Osteoblast (primary cell): ENCODE measurements at regions not wholly inside any gene's neighbourhood (a gene's known extent, or its start where the extent isn't known, plus 50 kb on each side); places are given as distances from the start of the nearest gene placed in this dataset.

Experiments
- DNase-seq: peaks from one replicate; pipeline ENCODE4 v3.0.0; 2011; ENCODE audit warnings: low spot score, mixed read lengths; ENCODE audit not compliant: insufficient read length; ENCODE audit errors: missing footprints
- H2AFZ ChIP-seq: 2 replicates; pipeline ENCODE4 v1.6.0; 2011; ENCODE audit warnings: mild to moderate bottlenecking, low read length
- H3K27ac ChIP-seq: 2 replicates; pipeline ENCODE4 v1.5.1; 2011; ENCODE audit warnings: mild to moderate bottlenecking, low read depth, low read length, moderate library complexity
- H3K27me3 ChIP-seq: 2 replicates; pipeline ENCODE4 v1.6.0; 2012; ENCODE audit warnings: mild to moderate bottlenecking, control low read depth, inconsistent platforms, low read length, moderate library complexity; ENCODE audit not compliant: insufficient read depth
- H3K36me3 ChIP-seq: 2 replicates; pipeline ENCODE4 v1.5.1; 2011; ENCODE audit warnings: mild to moderate bottlenecking, low read length, control low read depth, moderate library complexity; ENCODE audit not compliant: insufficient read depth
- H3K4me1 ChIP-seq: 2 replicates; pipeline ENCODE4 v1.5.1; 2011; ENCODE audit warnings: mild to moderate bottlenecking, low read length, control low read depth, moderate library complexity; ENCODE audit not compliant: insufficient read depth
- H3K4me2 ChIP-seq: 2 replicates; pipeline ENCODE4 v1.6.0; 2011; ENCODE audit warnings: mild to moderate bottlenecking, low read length; ENCODE audit not compliant: insufficient read depth
- H3K4me3 ChIP-seq: fragments of 200-600 bp; sonication (generic); 3 replicates; pipeline ENCODE4 v1.5.1; 2012; ENCODE audit warnings: mild to moderate bottlenecking, low read length, inconsistent platforms; ENCODE audit not compliant: insufficient read depth
- H3K79me2 ChIP-seq: 2 replicates; pipeline ENCODE4 v1.6.0; 2012; ENCODE audit warnings: mild to moderate bottlenecking, low read length, control low read depth, inconsistent platforms; ENCODE audit not compliant: insufficient read depth
- H3K9me3 ChIP-seq: 2 replicates; pipeline ENCODE4 v1.5.1; 2011; ENCODE audit warnings: low read depth, low read length, control low read depth
- H4K20me1 ChIP-seq: 2 replicates; pipeline ENCODE4 v1.6.0; 2012; ENCODE audit warnings: mild to moderate bottlenecking, low read length, control low read depth; ENCODE audit not compliant: insufficient read depth
- TF ChIP-seq, protein P1 (sequence below): IDR thresholded peaks from 2 replicates; pipeline ENCODE4 v1.5.1; 2011; ENCODE audit warnings: mild to moderate bottlenecking, low read depth, low read length, moderate library complexity; ENCODE audit errors: extremely low read depth

DNA sequence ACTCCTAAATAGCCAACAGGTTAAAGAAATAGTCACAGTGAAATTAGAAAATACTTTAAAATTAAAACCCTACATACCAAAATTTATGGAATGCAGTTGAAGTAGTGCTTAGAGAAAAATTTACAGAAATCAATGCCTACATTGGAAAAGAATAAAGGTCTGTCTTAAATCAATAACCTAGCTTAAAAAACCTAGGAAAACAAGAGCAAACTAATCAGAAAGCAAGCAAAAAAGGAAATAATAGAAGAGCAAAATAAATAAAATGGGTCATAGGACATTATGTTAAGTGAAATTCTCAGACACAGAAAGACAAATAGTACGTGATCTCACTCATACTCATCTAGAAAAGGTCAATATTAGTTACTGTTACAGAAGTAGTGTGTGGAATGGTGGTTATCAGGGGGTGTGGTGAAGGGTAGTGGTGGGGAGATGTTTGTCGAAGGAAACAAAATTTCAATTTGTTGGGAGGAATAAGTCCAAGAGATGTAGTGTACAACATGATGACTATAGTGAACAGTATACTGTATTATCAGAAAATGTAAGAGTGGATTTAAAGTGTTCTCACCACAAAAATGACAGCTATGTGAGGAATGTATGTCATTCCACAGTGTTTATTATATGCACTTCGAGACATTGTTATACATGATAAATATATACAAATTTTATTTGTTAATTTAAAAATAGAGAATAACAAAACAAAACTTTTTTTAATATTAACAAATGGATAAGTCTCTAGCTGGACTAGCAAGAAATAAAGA, 423.6 kb downstream of the CDH26 start:
- TF ChIP-seq, protein P1, sequence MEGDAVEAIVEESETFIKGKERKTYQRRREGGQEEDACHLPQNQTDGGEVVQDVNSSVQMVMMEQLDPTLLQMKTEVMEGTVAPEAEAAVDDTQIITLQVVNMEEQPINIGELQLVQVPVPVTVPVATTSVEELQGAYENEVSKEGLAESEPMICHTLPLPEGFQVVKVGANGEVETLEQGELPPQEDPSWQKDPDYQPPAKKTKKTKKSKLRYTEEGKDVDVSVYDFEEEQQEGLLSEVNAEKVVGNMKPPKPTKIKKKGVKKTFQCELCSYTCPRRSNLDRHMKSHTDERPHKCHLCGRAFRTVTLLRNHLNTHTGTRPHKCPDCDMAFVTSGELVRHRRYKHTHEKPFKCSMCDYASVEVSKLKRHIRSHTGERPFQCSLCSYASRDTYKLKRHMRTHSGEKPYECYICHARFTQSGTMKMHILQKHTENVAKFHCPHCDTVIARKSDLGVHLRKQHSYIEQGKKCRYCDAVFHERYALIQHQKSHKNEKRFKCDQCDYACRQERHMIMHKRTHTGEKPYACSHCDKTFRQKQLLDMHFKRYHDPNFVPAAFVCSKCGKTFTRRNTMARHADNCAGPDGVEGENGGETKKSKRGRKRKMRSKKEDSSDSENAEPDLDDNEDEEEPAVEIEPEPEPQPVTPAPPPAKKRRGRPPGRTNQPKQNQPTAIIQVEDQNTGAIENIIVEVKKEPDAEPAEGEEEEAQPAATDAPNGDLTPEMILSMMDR, result no peak
- H3K4me3 ChIP-seq, result no peak overlapping the region
- H3K79me2 ChIP-seq, result no peaks in the 10 kb centered on the region
- H3K27ac ChIP-seq, result no peak overlapping the region
- H2AFZ ChIP-seq, result no peak overlapping the region
- H3K4me1 ChIP-seq, result no peaks in the 10 kb centered on the region
- no peaks in the 10 kb centered on the region for H3K36me3 ChIP-seq
- H3K4me2 ChIP-seq, result no peak overlapping the region
- H3K9me3 ChIP-seq, result no peaks in the 10 kb centered on the region
- no peak for DNase-seq
- H3K27me3 ChIP-seq, result no peaks in the 10 kb centered on the region
- no peaks in the 10 kb centered on the region for H4K20me1 ChIP-seq

DNA sequence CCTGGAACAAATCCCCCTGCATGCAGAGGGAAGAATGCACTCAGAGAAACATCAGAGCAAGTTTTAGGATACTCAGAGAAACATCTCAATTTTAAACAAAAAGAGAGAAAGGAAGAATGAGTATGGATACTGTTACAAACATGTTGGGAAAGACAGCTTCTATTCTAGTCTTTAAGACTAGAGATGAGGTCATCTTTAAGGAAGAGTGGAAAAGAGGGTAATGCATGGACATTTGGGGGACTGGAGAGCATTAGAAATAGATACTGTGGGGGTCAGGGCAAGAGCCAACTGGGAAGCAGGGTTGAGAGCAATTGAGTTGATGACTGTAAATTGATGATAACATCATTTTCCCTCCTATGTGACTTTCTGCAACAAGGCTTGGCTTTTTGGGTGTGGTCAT, 431.2 kb downstream of the CDH26 start:
- Histone ChIP-seq H3K27me3 (no peaks in the 10 kb centered on the region), H4K20me1 (no peaks in the 10 kb centered on the region), H3K4me1 (no peaks in the 10 kb centered on the region), H3K9me3 (no peaks in the 10 kb centered on the region), H3K4me3 (no peak overlapping the region), H3K4me2 (no peak overlapping the region), H3K27ac (no peak overlapping the region), H2AFZ (no peak overlapping the region), H3K79me2 (no peaks in the 10 kb centered on the region), H3K36me3 (no peaks in the 10 kb centered on the region)
- DNase-seq, result no peak
- TF ChIP-seq, protein P1, result no peak

DNA sequence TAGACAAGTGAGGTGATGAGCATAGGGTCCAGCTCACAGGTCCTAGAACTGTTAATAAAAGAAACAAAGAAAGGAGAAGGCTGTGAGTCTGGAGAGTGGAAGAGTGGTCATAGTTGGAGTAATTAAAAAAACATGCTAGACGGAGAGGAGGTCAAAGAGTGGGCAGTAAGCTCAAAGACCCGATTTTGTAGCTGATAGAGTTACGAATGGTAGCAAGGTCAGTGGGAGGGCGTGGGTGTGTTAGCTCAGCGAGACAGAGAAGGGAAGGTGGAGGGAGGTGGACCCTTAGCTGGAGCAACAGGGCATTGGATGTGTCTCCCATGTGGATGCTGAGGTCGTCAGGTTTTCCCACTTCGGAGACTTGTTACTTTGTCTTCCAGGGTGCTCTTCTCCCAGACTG, 431.7 kb downstream of the CDH26 start:
- H4K20me1 ChIP-seq, result no peaks in the 10 kb centered on the region
- H3K4me3 ChIP-seq, result no peak overlapping the region
- no peak overlapping the region for H3K4me2 ChIP-seq
- no peak overlapping the region for H2AFZ ChIP-seq
- H3K9me3 ChIP-seq, result no peaks in the 10 kb centered on the region
- TF ChIP-seq, protein P1, result no peak
- DNase-seq, result no peak
- no peaks in the 10 kb centered on the region for H3K27me3 ChIP-seq
- H3K27ac ChIP-seq, result no peak overlapping the region
- H3K36me3 ChIP-seq, result no peaks in the 10 kb centered on the region
- H3K79me2 ChIP-seq, result no peaks in the 10 kb centered on the region
- H3K4me1 ChIP-seq, result no peaks in the 10 kb centered on the region

DNA sequence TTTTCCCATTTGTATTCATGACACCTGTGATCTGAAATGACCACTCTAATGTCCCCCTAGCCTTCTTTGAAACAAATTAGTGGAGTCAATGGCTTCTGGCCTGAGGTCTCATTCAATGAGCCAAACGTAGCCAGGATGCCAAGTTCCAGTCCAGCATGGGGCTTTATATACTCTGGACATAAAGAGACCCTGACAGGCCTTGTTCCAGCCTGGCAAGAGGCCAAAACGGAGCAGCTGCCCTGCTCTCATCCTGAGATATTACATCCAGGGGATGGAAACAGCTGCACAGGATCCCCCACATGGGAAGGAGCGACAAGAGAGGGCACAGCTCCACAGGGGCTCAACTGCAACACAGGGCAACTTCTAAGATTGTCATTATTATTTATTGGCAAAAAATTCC, 437.8 kb downstream of the CDH26 start:
- H4K20me1 ChIP-seq, result no peaks in the 10 kb centered on the region
- H3K4me2 ChIP-seq, result no peak overlapping the region
- H3K27me3 ChIP-seq, result no peaks in the 10 kb centered on the region
- no peak overlapping the region for H3K27ac ChIP-seq
- TF ChIP-seq, protein P1, result no peak
- H3K79me2 ChIP-seq, result no peaks in the 10 kb centered on the region
- H3K9me3 ChIP-seq, result no peaks in the 10 kb centered on the region
- H3K4me3 ChIP-seq, result no peak overlapping the region
- H3K36me3 ChIP-seq, result no peaks in the 10 kb centered on the region
- H2AFZ ChIP-seq, result no peak overlapping the region
- no peaks in the 10 kb centered on the region for H3K4me1 ChIP-seq
- no peak for DNase-seq
